Fibroblast of lung (primary cell): ENCODE measurements at regions not wholly inside any gene's neighbourhood (a gene's known extent, or its start where the extent isn't known, plus 50 kb on each side); places are given as distances from the start of the nearest gene placed in this dataset.
A peak's percentile ranks its signal among the peaks of the same experiment; 100 is the strongest.

Experiments used
- DNase-seq, 2 donors: peaks; one replicate each; pipeline versions ENCODE4 v3.0.0 to v3.0.0-alpha.2; 2010; ENCODE audit warnings: low read depth in 2 of 2
- H2AFZ ChIP-seq: 2 replicates; pipeline ENCODE4 v1.5.1; 2012; ENCODE audit warnings: low read length, control low read depth, inconsistent platforms
- H3K27ac ChIP-seq: 2 replicates; pipeline ENCODE4 v1.5.1; 2011; ENCODE audit warnings: low read length, control low read depth; ENCODE audit not compliant: insufficient read depth
- H3K27me3 ChIP-seq: 2 replicates; pipeline ENCODE4 v1.5.1; 2011; ENCODE audit warnings: mild to moderate bottlenecking, low read length; ENCODE audit not compliant: control insufficient read depth, insufficient read depth
- H3K36me3 ChIP-seq: 2 replicates; pipeline ENCODE4 v1.5.1; 2011; ENCODE audit warnings: low read length; ENCODE audit not compliant: control insufficient read depth, insufficient read depth
- H3K4me1 ChIP-seq: 2 replicates; pipeline ENCODE4 v1.5.1; 2011; ENCODE audit warnings: low read length; ENCODE audit not compliant: control insufficient read depth, insufficient read depth; ENCODE audit errors: extremely low read depth
- H3K4me2 ChIP-seq: 2 replicates; pipeline ENCODE4 v1.5.1; 2011; ENCODE audit warnings: low read length, control low read depth; ENCODE audit not compliant: insufficient read depth; ENCODE audit errors: extremely low read depth
- H3K4me3 ChIP-seq, 4 experiments: fragments of 200-600 bp in 1 of 4; sonication (generic) in 1 of 4; replicated peaks in 1 of 4; 2 replicates each; pipeline ENCODE4 v1.5.1; 2011 to 2016; ENCODE audit warnings: low read length in 4 of 4, low read depth in 3 of 4, mild to moderate bottlenecking in 3 of 4, control low read depth in 2 of 4, inconsistent platforms in 1 of 4, mixed read lengths in 1 of 4; ENCODE audit not compliant: insufficient read depth in 1 of 4; ENCODE audit errors: control extremely low read depth in 1 of 4
- H3K79me2 ChIP-seq: 2 replicates; pipeline ENCODE4 v1.5.1; 2012; ENCODE audit warnings: mild to moderate bottlenecking, low read length, inconsistent platforms; ENCODE audit not compliant: control insufficient read depth, insufficient read depth
- H3K9ac ChIP-seq: 2 replicates; pipeline ENCODE4 v1.5.1; 2011; ENCODE audit warnings: mild to moderate bottlenecking, low read length, control low read depth; ENCODE audit not compliant: insufficient read depth
- H3K9me3 ChIP-seq: 2 replicates; pipeline ENCODE4 v1.5.1; 2012; ENCODE audit warnings: low read depth, low read length; ENCODE audit not compliant: control insufficient read depth, insufficient read depth
- H4K20me1 ChIP-seq: 2 replicates; pipeline ENCODE4 v1.5.1; 2011; ENCODE audit warnings: low read length; ENCODE audit not compliant: control insufficient read depth, insufficient read depth; ENCODE audit errors: extremely low read depth
- CTCF ChIP-seq, 2 donors: IDR thresholded peaks in 1 of 2; conservative IDR thresholded peaks in 1 of 2; 1 replicate in 1 of 2; 2 replicates in 1 of 2; pipeline ENCODE4 v1.5.1; 2011 to 2012; ENCODE audit warnings: low read length in 2 of 2, control low read depth in 1 of 2, inconsistent platforms in 1 of 2, low read depth in 1 of 2, mild to moderate bottlenecking in 1 of 2
- EZH2 ChIP-seq: IDR thresholded peaks from 2 replicates; pipeline ENCODE4 v1.5.1; 2012; ENCODE audit warnings: low read length, control low read depth, mild to moderate bottlenecking; ENCODE audit errors: missing control alignments

- no peak overlapping the region for H3K27ac ChIP-seq
Measured at GRCh38 chr12:82279536-82280058, 78.6 kb downstream of the CCDC59 start.

GRCh38 chr12:82277582-82277981, 80.6 kb downstream of the CCDC59 start:
- no peak overlapping the region for H3K4me3 ChIP-seq
- no peaks in the 10 kb centered on the region for H3K9me3 ChIP-seq
- H3K36me3 ChIP-seq = no peaks in the 10 kb centered on the region
- no peak overlapping the region for H3K9ac ChIP-seq
- no peak overlapping the region for H3K4me2 ChIP-seq
- H2AFZ ChIP-seq = no peak overlapping the region
- H3K27ac ChIP-seq = no peak overlapping the region
- DNase-seq = peak in 1 of 2 donors; percentile 9
- H4K20me1 ChIP-seq = no peaks in the 10 kb centered on the region
- H3K27me3 ChIP-seq = no peaks in the 10 kb centered on the region
- no peak for TF ChIP-seq CTCF (conservative IDR thresholded peaks at IDR 0.05 in 1 of 2, IDR thresholded peaks at IDR 0.05 in 1 of 2; ENCODE audit: low read depth in 1 of 2, low read length in 2 of 2)
- TF ChIP-seq EZH2 = no peak
- no peaks in the 10 kb centered on the region for H3K4me1 ChIP-seq
- H3K79me2 ChIP-seq = no peaks in the 10 kb centered on the region

More at GRCh38 chr12:82279536-82280058, 78.6 kb downstream of the CCDC59 start:
- H4K20me1 ChIP-seq = no peaks in the 10 kb centered on the region
- H3K9ac ChIP-seq = no peak overlapping the region
- no peak overlapping the region for H2AFZ ChIP-seq
- TF ChIP-seq EZH2 (no peak), CTCF (conservative IDR thresholded peaks at IDR 0.05 in 1 of 2, IDR thresholded peaks at IDR 0.05 in 1 of 2; ENCODE audit: low read depth in 1 of 2, low read length in 2 of 2) (no peak)
- DNase-seq = no peak
- H3K9me3 ChIP-seq = no peaks in the 10 kb centered on the region
- H3K36me3 ChIP-seq = no peaks in the 10 kb centered on the region
- no peaks in the 10 kb centered on the region for H3K27me3 ChIP-seq
- H3K79me2 ChIP-seq = no peaks in the 10 kb centered on the region
- H3K4me3 ChIP-seq = no peak overlapping the region
- H3K4me2 ChIP-seq = no peak overlapping the region
- H3K4me1 ChIP-seq = no peaks in the 10 kb centered on the region

- no peaks in the 10 kb centered on the region for H3K27me3 ChIP-seq
- H3K4me3 ChIP-seq = no peak overlapping the region
- H3K36me3 ChIP-seq = no peaks in the 10 kb centered on the region
- no peak for TF ChIP-seq CTCF (conservative IDR thresholded peaks at IDR 0.05 in 1 of 2, IDR thresholded peaks at IDR 0.05 in 1 of 2; ENCODE audit: low read depth in 1 of 2, low read length in 2 of 2)
- no peak for TF ChIP-seq EZH2
- no peak overlapping the region for H3K9ac ChIP-seq
- H3K79me2 ChIP-seq = no peaks in the 10 kb centered on the region
- DNase-seq = no peak
- no peaks in the 10 kb centered on the region for H4K20me1 ChIP-seq
- H3K4me1 ChIP-seq = no peaks in the 10 kb centered on the region
- no peak overlapping the region for H3K4me2 ChIP-seq
- no peaks in the 10 kb centered on the region for H3K9me3 ChIP-seq
- no peak overlapping the region for H3K27ac ChIP-seq
- no peak overlapping the region for H2AFZ ChIP-seq
Measured at GRCh38 chr12:82242729-82243128, 115.5 kb downstream of the CCDC59 start.
